Panc1 (cell line): ENCODE measurements at regions not wholly inside any gene's neighbourhood (a gene's known extent, or its start where the extent isn't known, plus 50 kb on each side); places are given as distances from the start of the nearest gene placed in this dataset.

Experiments
- ATAC-seq: fragments of 200-7000 bp; cut with Tn5 transposase; 2 replicates; pipeline ENCODE4 v1.9.1; 2020; ENCODE audit warnings: mild to moderate bottlenecking, moderate library complexity
- BruUV-seq: library from RNA; stranded (reverse); fragments of 400-500 nt; replicated peaks from 2 replicates; lab custom pipeline; 2021; lab: Mats Ljungman, UMichigan
- CTCF ChIA-PET: fragments of 300-600 bp; sonication (Branson Sonifier 250); formaldehyde crosslinking; loops from one replicate; lab custom pipeline; 2022; ENCODE audit warnings: antibody characterized with exemption; lab: Charles Lee
- POLR2A ChIA-PET: fragments of 300-600 bp; sonication (Branson Sonifier 250); formaldehyde crosslinking; loops from one replicate; lab custom pipeline; 2022; ENCODE audit warnings: antibody characterized with exemption; lab: Charles Lee
- DNase-seq: peaks from one replicate; pipeline ENCODE4 v3.0.0-alpha.2; 2010; ENCODE audit warnings: low read depth, low spot score
- H3K27ac ChIP-seq: 2 replicates; pipeline ENCODE4 v1.5.1; 2011; ENCODE audit warnings: mild to moderate bottlenecking, low read length, inconsistent platforms
- H3K27me3 ChIP-seq: fragments of 200-500 bp; sonication (Bioruptor generic); 2 replicates; pipeline ENCODE4 v1.6.0; 2014; ENCODE audit warnings: low read length, inconsistent platforms; ENCODE audit not compliant: control insufficient read depth, insufficient read depth
- H3K36me3 ChIP-seq: fragments of 200-500 bp; sonication (Bioruptor generic); 2 replicates; pipeline ENCODE4 v1.5.1; 2014; ENCODE audit warnings: inconsistent platforms, mild to moderate bottlenecking, low read length, moderate library complexity; ENCODE audit not compliant: control insufficient read depth, insufficient read depth
- H3K4me1 ChIP-seq: 2 replicates; pipeline ENCODE4 v1.5.1; 2011; ENCODE audit warnings: inconsistent platforms, mild to moderate bottlenecking, low read length, moderate library complexity; ENCODE audit not compliant: control insufficient read depth, insufficient read depth
- H3K4me3 ChIP-seq, 2 experiments: 2 replicates each; pipeline ENCODE4 v1.5.1; 2011 to 2012; ENCODE audit warnings: low read depth in 2 of 2, low read length in 2 of 2, mild to moderate bottlenecking in 2 of 2, inconsistent platforms in 1 of 2, moderate library complexity in 1 of 2
- H3K9me3 ChIP-seq: fragments of 200-500 bp; sonication (Bioruptor generic); 2 replicates; pipeline ENCODE4 v1.5.1; 2014; ENCODE audit warnings: low read depth, mild to moderate bottlenecking, inconsistent platforms, low read length, moderate library complexity; ENCODE audit not compliant: control insufficient read depth, insufficient read depth
- POLR2AphosphoS5 ChIP-seq: IDR thresholded peaks from 2 replicates; pipeline ENCODE4 v1.6.1; 2012; ENCODE audit warnings: mild to moderate bottlenecking, low read depth, low read length, moderate library complexity
- SIN3A ChIP-seq: IDR thresholded peaks from 2 replicates; pipeline ENCODE4 v1.6.1; 2012; ENCODE audit warnings: low read depth, mild to moderate bottlenecking, low read length, moderate library complexity, borderline replicate concordance; ENCODE audit not compliant: insufficient read depth
- TCF7L2 ChIP-seq: IDR thresholded peaks from 2 replicates; pipeline ENCODE4 v1.6.1; 2011; ENCODE audit warnings: mild to moderate bottlenecking, low read depth, low read length, inconsistent platforms
- in situ Hi-C: cut with HindIII; loops from 2 replicates; pipeline ENCODE4 v1.10.0; 2016; ENCODE audit warnings: low sequenced_read_pairs, low pct_unique_long_range_greater_than_20kb
- intact Hi-C: fragments of 100-400 bp; cut with micrococcal nuclease; formaldehyde crosslinking; loops from one replicate; pipeline ENCODE4 v1.10.0; 2022; ENCODE audit not compliant: unreplicated experiment
- TF ChIP-seq, protein P1 (sequence below): fragments of 450-650 bp; IDR thresholded peaks from 2 replicates; pipeline ENCODE4 v1.5.1; 2017; ENCODE audit warnings: mild to moderate bottlenecking
- TF ChIP-seq, protein P2 (sequence below), 2 experiments: IDR thresholded peaks; 2 replicates each; pipeline ENCODE4 v1.6.1; 2011 to 2012; ENCODE audit warnings: low read depth in 2 of 2, control low read depth in 1 of 2, low read length in 1 of 2, mild to moderate bottlenecking in 1 of 2, moderate library complexity in 1 of 2; ENCODE audit not compliant: insufficient read depth in 1 of 2

DNA sequence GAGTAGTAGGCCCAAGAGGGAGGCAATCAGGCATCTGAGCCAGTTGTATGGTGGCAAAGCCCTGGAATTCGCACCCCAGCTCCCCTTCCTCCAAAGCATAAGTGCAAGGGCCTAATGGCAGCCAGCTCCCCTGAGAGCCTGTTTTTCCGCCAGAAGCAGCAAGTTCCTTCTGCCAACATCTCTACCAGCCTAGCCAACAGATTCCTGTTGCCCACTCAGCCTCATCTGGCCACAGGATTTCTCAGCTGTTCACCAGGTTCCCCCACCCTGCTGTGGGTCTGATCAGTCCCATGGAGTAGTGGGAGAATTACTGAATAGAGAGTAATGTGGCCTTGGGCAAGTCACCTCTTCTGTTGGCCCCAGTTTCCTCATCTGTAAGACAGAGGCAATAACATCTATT is 186.2 kb upstream of the PDE1C start:
- H3K4me3 ChIP-seq: no peak overlapping the region
- no peaks in the 10 kb centered on the region for H3K36me3 ChIP-seq
- in situ Hi-C loops: no loop called here
- CTCF ChIA-PET: no interaction called here
- no peak for DNase-seq
- POLR2A ChIA-PET: no interaction called here
- no peaks in the 10 kb centered on the region for H3K4me1 ChIP-seq
- intact Hi-C loops: no loop called here
- no peaks in the 10 kb centered on the region for H3K27me3 ChIP-seq
- no peaks in the 10 kb centered on the region for H3K9me3 ChIP-seq
- ATAC-seq: no peak
- TF ChIP-seq SIN3A (no peak), TCF7L2 (no peak), POLR2AphosphoS5 (no peak)
- TF ChIP-seq, protein P1, sequence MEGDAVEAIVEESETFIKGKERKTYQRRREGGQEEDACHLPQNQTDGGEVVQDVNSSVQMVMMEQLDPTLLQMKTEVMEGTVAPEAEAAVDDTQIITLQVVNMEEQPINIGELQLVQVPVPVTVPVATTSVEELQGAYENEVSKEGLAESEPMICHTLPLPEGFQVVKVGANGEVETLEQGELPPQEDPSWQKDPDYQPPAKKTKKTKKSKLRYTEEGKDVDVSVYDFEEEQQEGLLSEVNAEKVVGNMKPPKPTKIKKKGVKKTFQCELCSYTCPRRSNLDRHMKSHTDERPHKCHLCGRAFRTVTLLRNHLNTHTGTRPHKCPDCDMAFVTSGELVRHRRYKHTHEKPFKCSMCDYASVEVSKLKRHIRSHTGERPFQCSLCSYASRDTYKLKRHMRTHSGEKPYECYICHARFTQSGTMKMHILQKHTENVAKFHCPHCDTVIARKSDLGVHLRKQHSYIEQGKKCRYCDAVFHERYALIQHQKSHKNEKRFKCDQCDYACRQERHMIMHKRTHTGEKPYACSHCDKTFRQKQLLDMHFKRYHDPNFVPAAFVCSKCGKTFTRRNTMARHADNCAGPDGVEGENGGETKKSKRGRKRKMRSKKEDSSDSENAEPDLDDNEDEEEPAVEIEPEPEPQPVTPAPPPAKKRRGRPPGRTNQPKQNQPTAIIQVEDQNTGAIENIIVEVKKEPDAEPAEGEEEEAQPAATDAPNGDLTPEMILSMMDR: no peak
- TF ChIP-seq, protein P2, sequence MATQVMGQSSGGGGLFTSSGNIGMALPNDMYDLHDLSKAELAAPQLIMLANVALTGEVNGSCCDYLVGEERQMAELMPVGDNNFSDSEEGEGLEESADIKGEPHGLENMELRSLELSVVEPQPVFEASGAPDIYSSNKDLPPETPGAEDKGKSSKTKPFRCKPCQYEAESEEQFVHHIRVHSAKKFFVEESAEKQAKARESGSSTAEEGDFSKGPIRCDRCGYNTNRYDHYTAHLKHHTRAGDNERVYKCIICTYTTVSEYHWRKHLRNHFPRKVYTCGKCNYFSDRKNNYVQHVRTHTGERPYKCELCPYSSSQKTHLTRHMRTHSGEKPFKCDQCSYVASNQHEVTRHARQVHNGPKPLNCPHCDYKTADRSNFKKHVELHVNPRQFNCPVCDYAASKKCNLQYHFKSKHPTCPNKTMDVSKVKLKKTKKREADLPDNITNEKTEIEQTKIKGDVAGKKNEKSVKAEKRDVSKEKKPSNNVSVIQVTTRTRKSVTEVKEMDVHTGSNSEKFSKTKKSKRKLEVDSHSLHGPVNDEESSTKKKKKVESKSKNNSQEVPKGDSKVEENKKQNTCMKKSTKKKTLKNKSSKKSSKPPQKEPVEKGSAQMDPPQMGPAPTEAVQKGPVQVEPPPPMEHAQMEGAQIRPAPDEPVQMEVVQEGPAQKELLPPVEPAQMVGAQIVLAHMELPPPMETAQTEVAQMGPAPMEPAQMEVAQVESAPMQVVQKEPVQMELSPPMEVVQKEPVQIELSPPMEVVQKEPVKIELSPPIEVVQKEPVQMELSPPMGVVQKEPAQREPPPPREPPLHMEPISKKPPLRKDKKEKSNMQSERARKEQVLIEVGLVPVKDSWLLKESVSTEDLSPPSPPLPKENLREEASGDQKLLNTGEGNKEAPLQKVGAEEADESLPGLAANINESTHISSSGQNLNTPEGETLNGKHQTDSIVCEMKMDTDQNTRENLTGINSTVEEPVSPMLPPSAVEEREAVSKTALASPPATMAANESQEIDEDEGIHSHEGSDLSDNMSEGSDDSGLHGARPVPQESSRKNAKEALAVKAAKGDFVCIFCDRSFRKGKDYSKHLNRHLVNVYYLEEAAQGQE (IDR thresholded peaks at IDR 0.05; ENCODE audit: insufficient read depth in 1 of 2, low read depth in 2 of 2, low read length in 1 of 2): no peak
- H3K27ac ChIP-seq: no peak overlapping the region
- BruUV-seq: no TSS peak

DNA sequence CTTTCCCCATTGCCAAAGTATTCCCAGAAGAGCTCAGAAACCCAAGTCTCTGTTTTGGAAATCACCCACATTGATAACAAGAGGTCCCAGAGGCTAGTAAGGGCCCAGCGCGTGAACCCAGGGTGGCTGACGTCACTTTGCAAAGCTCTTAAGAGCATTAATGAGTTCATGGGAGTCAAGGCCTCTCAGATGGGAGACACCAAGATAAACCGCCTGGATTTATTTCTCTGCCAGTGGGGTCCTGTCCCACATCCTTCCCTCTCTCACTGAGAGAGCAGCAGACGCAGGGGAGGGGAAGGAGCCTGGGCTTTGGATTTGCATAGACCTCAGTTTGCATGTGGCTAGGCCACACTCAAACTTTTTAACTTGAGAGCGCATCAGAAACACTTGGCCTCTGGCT is 184.8 kb upstream of the PDE1C start:
- no peaks in the 10 kb centered on the region for H3K27me3 ChIP-seq
- ATAC-seq (no peak), DNase-seq (no peak)
- H3K9me3 ChIP-seq: no peaks in the 10 kb centered on the region
- H3K4me3 ChIP-seq: no peak overlapping the region
- H3K36me3 ChIP-seq: no peaks in the 10 kb centered on the region
- BruUV-seq: no TSS peak
- intact Hi-C loops (no loop called here), in situ Hi-C loops (no loop called here)
- H3K4me1 ChIP-seq: no peaks in the 10 kb centered on the region
- H3K27ac ChIP-seq: no peak overlapping the region
- ChIA-PET CTCF (interaction anchor here (0.6 kb wide), 1 partner anchor 20 kb away, joined by 3 read pairs; no protein-coding TSS in a partner anchor), POLR2A (no interaction called here)
- TF ChIP-seq, protein P1: no peak
- TF ChIP-seq, protein P2 (IDR thresholded peaks at IDR 0.05; ENCODE audit: insufficient read depth in 1 of 2, low read depth in 2 of 2, low read length in 1 of 2): no peak
- TF ChIP-seq POLR2AphosphoS5 (no peak), TCF7L2 (no peak), SIN3A (no peak)
